Panc1 (cell line): ENCODE measurements at regions not wholly inside any gene's neighbourhood (a gene's known extent, or its start where the extent isn't known, plus 50 kb on each side); places are given as distances from the start of the nearest gene placed in this dataset.

Source experiments
- POLR2AphosphoS5 ChIP-seq: IDR thresholded peaks from 2 replicates; pipeline ENCODE4 v1.6.1; 2012; ENCODE audit warnings: mild to moderate bottlenecking, low read depth, low read length, moderate library complexity
- SIN3A ChIP-seq: IDR thresholded peaks from 2 replicates; pipeline ENCODE4 v1.6.1; 2012; ENCODE audit warnings: low read depth, mild to moderate bottlenecking, low read length, moderate library complexity, borderline replicate concordance; ENCODE audit not compliant: insufficient read depth
- TCF7L2 ChIP-seq: IDR thresholded peaks from 2 replicates; pipeline ENCODE4 v1.6.1; 2011; ENCODE audit warnings: mild to moderate bottlenecking, low read depth, low read length, inconsistent platforms
- TF ChIP-seq, protein P1 (sequence below): fragments of 450-650 bp; IDR thresholded peaks from 2 replicates; pipeline ENCODE4 v1.5.1; 2017; ENCODE audit warnings: mild to moderate bottlenecking
- TF ChIP-seq, protein P2 (sequence below), 2 experiments: IDR thresholded peaks; 2 replicates each; pipeline ENCODE4 v1.6.1; 2011 to 2012; ENCODE audit warnings: low read depth in 2 of 2, control low read depth in 1 of 2, low read length in 1 of 2, mild to moderate bottlenecking in 1 of 2, moderate library complexity in 1 of 2; ENCODE audit not compliant: insufficient read depth in 1 of 2

GRCh38 chr12:93315385-93315906, 62.3 kb upstream of the NUDT4 start:
- TF ChIP-seq, protein P1, sequence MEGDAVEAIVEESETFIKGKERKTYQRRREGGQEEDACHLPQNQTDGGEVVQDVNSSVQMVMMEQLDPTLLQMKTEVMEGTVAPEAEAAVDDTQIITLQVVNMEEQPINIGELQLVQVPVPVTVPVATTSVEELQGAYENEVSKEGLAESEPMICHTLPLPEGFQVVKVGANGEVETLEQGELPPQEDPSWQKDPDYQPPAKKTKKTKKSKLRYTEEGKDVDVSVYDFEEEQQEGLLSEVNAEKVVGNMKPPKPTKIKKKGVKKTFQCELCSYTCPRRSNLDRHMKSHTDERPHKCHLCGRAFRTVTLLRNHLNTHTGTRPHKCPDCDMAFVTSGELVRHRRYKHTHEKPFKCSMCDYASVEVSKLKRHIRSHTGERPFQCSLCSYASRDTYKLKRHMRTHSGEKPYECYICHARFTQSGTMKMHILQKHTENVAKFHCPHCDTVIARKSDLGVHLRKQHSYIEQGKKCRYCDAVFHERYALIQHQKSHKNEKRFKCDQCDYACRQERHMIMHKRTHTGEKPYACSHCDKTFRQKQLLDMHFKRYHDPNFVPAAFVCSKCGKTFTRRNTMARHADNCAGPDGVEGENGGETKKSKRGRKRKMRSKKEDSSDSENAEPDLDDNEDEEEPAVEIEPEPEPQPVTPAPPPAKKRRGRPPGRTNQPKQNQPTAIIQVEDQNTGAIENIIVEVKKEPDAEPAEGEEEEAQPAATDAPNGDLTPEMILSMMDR, result no peak
- TF ChIP-seq, protein P2, sequence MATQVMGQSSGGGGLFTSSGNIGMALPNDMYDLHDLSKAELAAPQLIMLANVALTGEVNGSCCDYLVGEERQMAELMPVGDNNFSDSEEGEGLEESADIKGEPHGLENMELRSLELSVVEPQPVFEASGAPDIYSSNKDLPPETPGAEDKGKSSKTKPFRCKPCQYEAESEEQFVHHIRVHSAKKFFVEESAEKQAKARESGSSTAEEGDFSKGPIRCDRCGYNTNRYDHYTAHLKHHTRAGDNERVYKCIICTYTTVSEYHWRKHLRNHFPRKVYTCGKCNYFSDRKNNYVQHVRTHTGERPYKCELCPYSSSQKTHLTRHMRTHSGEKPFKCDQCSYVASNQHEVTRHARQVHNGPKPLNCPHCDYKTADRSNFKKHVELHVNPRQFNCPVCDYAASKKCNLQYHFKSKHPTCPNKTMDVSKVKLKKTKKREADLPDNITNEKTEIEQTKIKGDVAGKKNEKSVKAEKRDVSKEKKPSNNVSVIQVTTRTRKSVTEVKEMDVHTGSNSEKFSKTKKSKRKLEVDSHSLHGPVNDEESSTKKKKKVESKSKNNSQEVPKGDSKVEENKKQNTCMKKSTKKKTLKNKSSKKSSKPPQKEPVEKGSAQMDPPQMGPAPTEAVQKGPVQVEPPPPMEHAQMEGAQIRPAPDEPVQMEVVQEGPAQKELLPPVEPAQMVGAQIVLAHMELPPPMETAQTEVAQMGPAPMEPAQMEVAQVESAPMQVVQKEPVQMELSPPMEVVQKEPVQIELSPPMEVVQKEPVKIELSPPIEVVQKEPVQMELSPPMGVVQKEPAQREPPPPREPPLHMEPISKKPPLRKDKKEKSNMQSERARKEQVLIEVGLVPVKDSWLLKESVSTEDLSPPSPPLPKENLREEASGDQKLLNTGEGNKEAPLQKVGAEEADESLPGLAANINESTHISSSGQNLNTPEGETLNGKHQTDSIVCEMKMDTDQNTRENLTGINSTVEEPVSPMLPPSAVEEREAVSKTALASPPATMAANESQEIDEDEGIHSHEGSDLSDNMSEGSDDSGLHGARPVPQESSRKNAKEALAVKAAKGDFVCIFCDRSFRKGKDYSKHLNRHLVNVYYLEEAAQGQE (IDR thresholded peaks at IDR 0.05; ENCODE audit: insufficient read depth in 1 of 2, low read depth in 2 of 2, low read length in 1 of 2), result no peak
- TF ChIP-seq SIN3A (no peak), POLR2AphosphoS5 (no peak), TCF7L2 (no peak)
